SK-N-SH (cell line): ENCODE measurements at regions not wholly inside any gene's neighbourhood (a gene's known extent, or its start where the extent isn't known, plus 50 kb on each side); places are given as distances from the start of the nearest gene placed in this dataset.

ENCODE experiments used
- CTCF ChIA-PET: fragments of 300-600, 350-600 bp; formaldehyde crosslinking; extraction: SDS; loops from one replicate; lab custom pipeline; 2021; lab: Yijun Ruan, JAX
- POLR2A ChIA-PET: fragments of 350-600 bp; sonication (Branson Sonifier 250); formaldehyde crosslinking; extraction: SDS; loops from one replicate; lab custom pipeline; 2020; ENCODE audit warnings: antibody characterized with exemption, inconsistent platforms; lab: Yijun Ruan, JAX
- DNase-seq: peaks from one replicate; pipeline ENCODE4 v3.0.0; 2012
- H2AFZ ChIP-seq: fragments of 200-600 bp; sonication (generic); 2 replicates; pipeline ENCODE4 v1.8.1; 2016; ENCODE audit warnings: antibody characterized with exemption, mild to moderate bottlenecking, low read depth
- H3F3A ChIP-seq: fragments of 200-600 bp; sonication (generic); replicated peaks from 2 replicates; pipeline ENCODE3; 2016; ENCODE audit warnings: antibody characterized with exemption, mild to moderate bottlenecking; ENCODE audit not compliant: insufficient read depth
- H3K27ac ChIP-seq, 2 experiments: fragments of 200-500 bp in 1 of 2; fragments of 200-600 bp in 1 of 2; sonication (Bioruptor generic) in 1 of 2; sonication (generic), shearing (Covaris generic) in 1 of 2; 2 replicates each; pipeline versions ENCODE4 v1.5.1 to v1.6.1; 2014 to 2016; ENCODE audit warnings: low read depth in 2 of 2, inconsistent platforms in 1 of 2, low read length in 1 of 2, mild to moderate bottlenecking in 1 of 2, mixed read lengths in 1 of 2
- H3K27me3 ChIP-seq: fragments of 200-600 bp; sonication (generic), shearing (Covaris generic); 2 replicates; pipeline ENCODE4 v1.6.1; 2016; ENCODE audit warnings: mixed run types; ENCODE audit not compliant: insufficient read depth
- H3K36me3 ChIP-seq, 2 experiments: fragments of 200-500 bp in 1 of 2; fragments of 200-600 bp in 1 of 2; sonication (Bioruptor generic) in 1 of 2; sonication (generic) in 1 of 2; replicated peaks in 1 of 2; 2 replicates each; pipeline versions ENCODE3 to v1.5.1; 2014 to 2016; ENCODE audit warnings: low read length in 1 of 2, mild to moderate bottlenecking in 1 of 2; ENCODE audit not compliant: insufficient read depth in 2 of 2, control insufficient read depth in 1 of 2
- H3K4me1 ChIP-seq, 2 experiments: fragments of 200-500 bp in 1 of 2; fragments of 200-600 bp in 1 of 2; sonication (Bioruptor generic) in 1 of 2; sonication (generic), shearing (Covaris generic) in 1 of 2; 2 replicates each; pipeline versions ENCODE4 v1.5.1 to v1.6.1; 2014 to 2016; ENCODE audit warnings: low read depth in 1 of 2, low read length in 1 of 2, mixed run types in 1 of 2; ENCODE audit not compliant: insufficient read depth in 2 of 2, control insufficient read depth in 1 of 2
- H3K4me2 ChIP-seq: fragments of 200-600 bp; sonication (generic), shearing (Covaris generic); 2 replicates; pipeline ENCODE4 v1.6.1; 2017; ENCODE audit warnings: mixed run types
- H3K4me3 ChIP-seq, 2 experiments: fragments of 200-500 bp in 1 of 2; fragments of 200-600 bp in 1 of 2; sonication (Bioruptor generic) in 1 of 2; sonication (generic), shearing (Covaris generic) in 1 of 2; 2 replicates each; pipeline versions ENCODE4 v1.5.1 to v1.8.1; 2014 to 2016; ENCODE audit warnings: low read depth in 2 of 2, inconsistent platforms in 1 of 2, low read length in 1 of 2, mild to moderate bottlenecking in 1 of 2, mixed read lengths in 1 of 2, moderate library complexity in 1 of 2
- H3K79me2 ChIP-seq: fragments of 200-600 bp; sonication (generic); 2 replicates; pipeline ENCODE4 v1.8.1; 2017; ENCODE audit warnings: mild to moderate bottlenecking; ENCODE audit not compliant: insufficient read depth
- H3K9ac ChIP-seq: fragments of 200-600 bp; sonication (generic); 2 replicates; pipeline ENCODE4 v1.6.1; 2017; ENCODE audit warnings: mixed run types
- H3K9me2 ChIP-seq: fragments of 200-600 bp; sonication (generic); 2 replicates; pipeline ENCODE4 v1.6.1; 2017; ENCODE audit warnings: mixed run types
- H3K9me3 ChIP-seq: fragments of 200-600 bp; sonication (generic); 2 replicates; pipeline ENCODE4 v1.6.1; 2017; ENCODE audit warnings: mixed run types, mild to moderate bottlenecking, moderate library complexity
- H4K20me1 ChIP-seq: fragments of 200-600 bp; sonication (generic); 2 replicates; pipeline ENCODE4 v1.6.1; 2017; ENCODE audit warnings: mild to moderate bottlenecking, mixed run types; ENCODE audit not compliant: insufficient read depth
- CHD2 ChIP-seq: fragments of 150-350 bp; IDR thresholded peaks from 2 replicates; pipeline ENCODE4 v1.6.1; 2018; ENCODE audit warnings: low read length; ENCODE audit not compliant: partially characterized antibody
- ELF1 ChIP-seq: IDR thresholded peaks from 2 replicates; pipeline ENCODE4 v1.4.0; 2012
- EP300 ChIP-seq, 2 experiments: IDR thresholded peaks; 2 replicates each; pipeline versions ENCODE4 v1.4.0 to v1.6.1; 2012; ENCODE audit warnings: borderline replicate concordance in 1 of 2, low read depth in 1 of 2, low read length in 1 of 2
- EZH2phosphoT487 ChIP-seq: fragments of 200-600 bp; sonication (generic); IDR thresholded peaks from 2 replicates; pipeline ENCODE4 v1.6.1; 2017; ENCODE audit warnings: low read depth, mixed run types, mild to moderate bottlenecking, antibody characterized with exemption, moderate library complexity, borderline replicate concordance
- FOXJ3 ChIP-seq: sonication (generic); formaldehyde crosslinking; IDR thresholded peaks from 2 replicates; pipeline ENCODE4 v1.5.1; 2020; ENCODE audit warnings: mild to moderate bottlenecking, missing genetic modification reagents
- FOXM1 ChIP-seq: IDR thresholded peaks from 2 replicates; pipeline ENCODE4 v1.4.0; 2012; ENCODE audit warnings: low read depth, mild to moderate bottlenecking
- GATA2 ChIP-seq: sonication (generic); formaldehyde crosslinking; IDR thresholded peaks from 2 replicates; pipeline ENCODE4 v1.5.0; 2020; ENCODE audit warnings: mild to moderate bottlenecking, missing genetic modification reagents
- MXI1 ChIP-seq: IDR thresholded peaks from 2 replicates; pipeline ENCODE4 v1.6.1; 2012; ENCODE audit warnings: mild to moderate bottlenecking, low read depth, low read length, improper control_type of control experiment
- RCOR1 ChIP-seq: fragments of 150-350 bp; IDR thresholded peaks from 2 replicates; pipeline ENCODE4 v1.6.1; 2017; ENCODE audit warnings: antibody characterized with exemption, low read length
- REST ChIP-seq: IDR thresholded peaks from 2 replicates; pipeline ENCODE4 v1.6.1; 2012; ENCODE audit warnings: mild to moderate bottlenecking, low read depth, low read length, moderate library complexity
- SIN3A ChIP-seq: IDR thresholded peaks from 2 replicates; pipeline ENCODE4 v1.6.1; 2012; ENCODE audit warnings: low read depth, mild to moderate bottlenecking, low read length, moderate library complexity, borderline replicate concordance
- TEAD4 ChIP-seq: IDR thresholded peaks from 2 replicates; pipeline ENCODE4 v1.4.0; 2012; ENCODE audit warnings: mild to moderate bottlenecking, borderline replicate concordance; ENCODE audit not compliant: insufficient read depth
- USF1 ChIP-seq: IDR thresholded peaks from 2 replicates; pipeline ENCODE4 v1.4.0; 2012; ENCODE audit warnings: low read depth, borderline replicate concordance
- USF2 ChIP-seq: fragments of 150-350 bp; IDR thresholded peaks from 2 replicates; pipeline ENCODE4 v1.6.1; 2017; ENCODE audit warnings: antibody characterized with exemption, low read length, low read depth, borderline replicate concordance
- WGBS: methylation state at CpG from one replicate; pipeline ENCODE4 v1.1.6; 2017; ENCODE audit warnings: low lambda C conversion rate; 5-methylcytosine and 5-hydroxymethylcytosine counted together

- Histone ChIP-seq H3K36me3 (no peaks in the 10 kb centered on the region), H3K4me2 (no peak overlapping the region), H3K27me3 (no peaks in the 10 kb centered on the region), H2AFZ (no peak overlapping the region), H3K4me1 (no peaks in the 10 kb centered on the region), H3K79me2 (no peaks in the 10 kb centered on the region), H3F3A (no peaks in the 10 kb centered on the region), H3K9me2 (no peaks in the 10 kb centered on the region), H3K9me3 (no peaks in the 10 kb centered on the region), H3K9ac (no peak overlapping the region), H3K27ac (no peak overlapping the region), H3K4me3 (no peak overlapping the region), H4K20me1 (no peaks in the 10 kb centered on the region)
- ChIA-PET CTCF (interaction anchor here (0.8 kb wide), 1 partner anchor 9 kb away, joined by 4 read pairs; no protein-coding TSS in a partner anchor), POLR2A (no interaction called here)
- 72% methylated on average over 2 of the region's 2 CpGs for WGBS
- TF ChIP-seq FOXM1 (no peak), EP300 (IDR thresholded peaks at IDR 0.05; ENCODE audit: borderline replicate concordance in 1 of 2, low read depth in 1 of 2, low read length in 1 of 2) (no peak), TEAD4 (no peak), USF2 (no peak), USF1 (no peak), MXI1 (no peak), RCOR1 (no peak), CHD2 (no peak), FOXJ3 (no peak), SIN3A (no peak), ELF1 (no peak), REST (no peak)
- no peak for DNase-seq
These were observed 563.9 kb downstream of the TMX3 start for GRCh38 chr18:68150961-68151360.

- ChIA-PET CTCF (no interaction called here), POLR2A (no interaction called here)
- no peaks in the 10 kb centered on the region for H3K9me2 ChIP-seq
- WGBS: 56% methylated on average over 2 of the region's 3 CpGs
- H3F3A ChIP-seq: no peaks in the 10 kb centered on the region
- no peak overlapping the region for H2AFZ ChIP-seq
- TF ChIP-seq GATA2 (CRISPR knock-in tag): no peak
- TF ChIP-seq EZH2phosphoT487: no peak
- H4K20me1 ChIP-seq: no peaks in the 10 kb centered on the region
- no peak overlapping the region for H3K4me3 ChIP-seq
- DNase-seq: no peak
- no peak overlapping the region for H3K27ac ChIP-seq
- no peak overlapping the region for H3K9ac ChIP-seq
- no peaks in the 10 kb centered on the region for H3K9me3 ChIP-seq
- no peaks in the 10 kb centered on the region for H3K36me3 ChIP-seq
- H3K4me1 ChIP-seq: no peaks in the 10 kb centered on the region
- no peak overlapping the region for H3K4me2 ChIP-seq
- no peaks in the 10 kb centered on the region for H3K79me2 ChIP-seq
- H3K27me3 ChIP-seq: no peaks in the 10 kb centered on the region
These were observed 566.0 kb downstream of the TMX3 start for GRCh38 chr18:68148863-68149262.
